Neural progenitor cell (in vitro differentiated cells): ENCODE measurements at regions not wholly inside any gene's neighbourhood (a gene's known extent, or its start where the extent isn't known, plus 50 kb on each side); places are given as distances from the start of the nearest gene placed in this dataset.

Experiments used
- EZH2 ChIP-seq: fragments of 200-600 bp; sonication (generic); IDR thresholded peaks from 2 replicates; pipeline ENCODE4 v1.6.1; 2017; ENCODE audit warnings: antibody characterized with exemption, mild to moderate bottlenecking, moderate library complexity
- EZH2phosphoT487 ChIP-seq: fragments of 200-600 bp; sonication (generic); IDR thresholded peaks from 2 replicates; pipeline ENCODE4 v1.6.1; 2017; ENCODE audit warnings: antibody characterized with exemption
- TF ChIP-seq, protein P1 (sequence below): fragments of 200-600 bp; sonication (generic); IDR thresholded peaks from 2 replicates; pipeline ENCODE4 v1.5.1; 2017; ENCODE audit warnings: antibody characterized with exemption, mild to moderate bottlenecking

DNA sequence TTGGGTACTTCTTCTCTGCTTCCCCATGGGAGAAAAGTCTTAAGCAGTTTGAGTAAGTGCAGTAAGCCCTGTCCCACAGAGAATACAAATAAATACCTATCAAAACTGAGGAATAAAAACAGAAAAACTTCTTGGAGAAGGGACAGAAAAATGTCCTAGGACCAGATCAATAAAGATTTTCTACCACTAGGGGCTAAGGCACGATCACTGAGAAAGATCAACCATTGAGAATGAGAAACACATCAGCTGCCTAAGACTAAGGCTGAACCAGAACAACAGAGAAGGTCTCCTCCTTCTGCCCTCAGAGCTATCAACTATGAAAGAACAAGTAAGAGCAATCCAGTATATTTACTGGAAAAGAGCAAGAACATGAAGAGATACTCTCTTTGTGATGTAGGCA, 763.6 kb upstream of the LRRTM1 start:
- TF ChIP-seq, protein P1, sequence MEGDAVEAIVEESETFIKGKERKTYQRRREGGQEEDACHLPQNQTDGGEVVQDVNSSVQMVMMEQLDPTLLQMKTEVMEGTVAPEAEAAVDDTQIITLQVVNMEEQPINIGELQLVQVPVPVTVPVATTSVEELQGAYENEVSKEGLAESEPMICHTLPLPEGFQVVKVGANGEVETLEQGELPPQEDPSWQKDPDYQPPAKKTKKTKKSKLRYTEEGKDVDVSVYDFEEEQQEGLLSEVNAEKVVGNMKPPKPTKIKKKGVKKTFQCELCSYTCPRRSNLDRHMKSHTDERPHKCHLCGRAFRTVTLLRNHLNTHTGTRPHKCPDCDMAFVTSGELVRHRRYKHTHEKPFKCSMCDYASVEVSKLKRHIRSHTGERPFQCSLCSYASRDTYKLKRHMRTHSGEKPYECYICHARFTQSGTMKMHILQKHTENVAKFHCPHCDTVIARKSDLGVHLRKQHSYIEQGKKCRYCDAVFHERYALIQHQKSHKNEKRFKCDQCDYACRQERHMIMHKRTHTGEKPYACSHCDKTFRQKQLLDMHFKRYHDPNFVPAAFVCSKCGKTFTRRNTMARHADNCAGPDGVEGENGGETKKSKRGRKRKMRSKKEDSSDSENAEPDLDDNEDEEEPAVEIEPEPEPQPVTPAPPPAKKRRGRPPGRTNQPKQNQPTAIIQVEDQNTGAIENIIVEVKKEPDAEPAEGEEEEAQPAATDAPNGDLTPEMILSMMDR = peak; percentile 25
- TF ChIP-seq EZH2 (no peak), EZH2phosphoT487 (no peak)
